Lower lobe of right lung (tissue), 2 donors: ENCODE measurements at regions not wholly inside any gene's neighbourhood (a gene's known extent, or its start where the extent isn't known, plus 50 kb on each side); places are given as distances from the start of the nearest gene placed in this dataset.

Source experiments
- ATAC-seq, 2 donors: fragments of 200-7000 bp; cut with Tn5 transposase; one replicate each; pipeline ENCODE4 v1.9.1; 2020 to 2022; ENCODE audit warnings: mild to moderate bottlenecking in 2 of 2, moderate library complexity in 2 of 2
- DNase-seq: peaks from one replicate; pipeline ENCODE4 v3.0.0-alpha.2; 2020
- H3K27ac ChIP-seq: fragments of 200-600 bp; one replicate; pipeline ENCODE4 v1.8.0; 2022
- H3K27me3 ChIP-seq: fragments of 200-600 bp; one replicate; pipeline ENCODE4 v1.8.0; 2022; ENCODE audit warnings: low read depth
- H3K36me3 ChIP-seq: fragments of 200-600 bp; one replicate; pipeline ENCODE4 v1.8.0; 2022; ENCODE audit warnings: mild to moderate bottlenecking
- H3K4me1 ChIP-seq: fragments of 200-600 bp; one replicate; pipeline ENCODE4 v1.8.0; 2022
- H3K4me3 ChIP-seq: fragments of 200-600 bp; one replicate; pipeline ENCODE4 v1.8.0; 2022; ENCODE audit warnings: mild to moderate bottlenecking
- H3K9me3 ChIP-seq: fragments of 200-600 bp; one replicate; pipeline ENCODE4 v1.8.0; 2022
- CTCF ChIP-seq: fragments of 200-600 bp; IDR thresholded peaks from one replicate; pipeline ENCODE4 v1.8.0; 2022; ENCODE audit warnings: antibody characterized with exemption, mild to moderate bottlenecking
- intact Hi-C: fragments of 100-400 bp; cut with DNase I; formaldehyde crosslinking; loops from one replicate; pipeline ENCODE4 v1.11.0; 2022
- donor health status: DM: no; HTN: yes; CAD: no; lungs with severe emphysema.

- Histone ChIP-seq H3K4me3 (no peak overlapping the region), H3K27me3 (no peaks in the 10 kb centered on the region), H3K9me3 (no peaks in the 10 kb centered on the region), H3K4me1 (no peaks in the 10 kb centered on the region), H3K36me3 (no peaks in the 10 kb centered on the region), H3K27ac (no peak overlapping the region)
- ATAC-seq (no peak), DNase-seq (no peak)
- TF ChIP-seq CTCF: no peak
- intact Hi-C loops: no loop called here
Measured at GRCh38 chr3:152921351-152921750, 86.4 kb downstream of the P2RY1 start.

- DNase-seq (no peak), ATAC-seq (no peak)
- Histone ChIP-seq H3K36me3 (no peaks in the 10 kb centered on the region), H3K27me3 (no peaks in the 10 kb centered on the region), H3K27ac (no peak overlapping the region), H3K9me3 (no peaks in the 10 kb centered on the region), H3K4me3 (no peak overlapping the region), H3K4me1 (no peaks in the 10 kb centered on the region)
- TF ChIP-seq CTCF: no peak
- intact Hi-C loops: no loop called here
Measured at GRCh38 chr3:152922554-152922953, 87.6 kb downstream of the P2RY1 start.

GRCh38 chr3:152927131-152927530, 92.2 kb downstream of the P2RY1 start:
- Histone ChIP-seq H3K27me3 (no peaks in the 10 kb centered on the region), H3K4me1 (no peaks in the 10 kb centered on the region), H3K9me3 (no peaks in the 10 kb centered on the region), H3K36me3 (no peaks in the 10 kb centered on the region), H3K27ac (no peak overlapping the region), H3K4me3 (no peak overlapping the region)
- DNase-seq (no peak), ATAC-seq (no peak)
- intact Hi-C loops: no loop called here
- no peak for TF ChIP-seq CTCF

GRCh38 chr3:152930516-152930915, 95.6 kb downstream of the P2RY1 start:
- H3K9me3 ChIP-seq: no peaks in the 10 kb centered on the region
- H3K4me3 ChIP-seq: no peak overlapping the region
- no peaks in the 10 kb centered on the region for H3K27me3 ChIP-seq
- H3K4me1 ChIP-seq: no peaks in the 10 kb centered on the region
- intact Hi-C loops: no loop called here
- no peaks in the 10 kb centered on the region for H3K36me3 ChIP-seq
- DNase-seq: no peak
- ATAC-seq: no peak
- no peak for TF ChIP-seq CTCF
- no peak overlapping the region for H3K27ac ChIP-seq

GRCh38 chr3:152937234-152937633, 102.3 kb downstream of the P2RY1 start:
- DNase-seq (no peak), ATAC-seq (no peak)
- TF ChIP-seq CTCF: no peak
- no peaks in the 10 kb centered on the region for H3K36me3 ChIP-seq
- H3K27me3 ChIP-seq: no peaks in the 10 kb centered on the region
- H3K27ac ChIP-seq: no peak overlapping the region
- no peak overlapping the region for H3K4me3 ChIP-seq
- H3K4me1 ChIP-seq: no peaks in the 10 kb centered on the region
- H3K9me3 ChIP-seq: no peaks in the 10 kb centered on the region
- intact Hi-C loops: no loop called here

GRCh38 chr3:152938974-152939636, 104.2 kb downstream of the P2RY1 start:
- no peak overlapping the region for H3K4me3 ChIP-seq
- no peak overlapping the region for H3K27ac ChIP-seq
- H3K9me3 ChIP-seq: no peaks in the 10 kb centered on the region
- intact Hi-C loops: no loop called here
- H3K4me1 ChIP-seq: no peaks in the 10 kb centered on the region
- no peaks in the 10 kb centered on the region for H3K27me3 ChIP-seq
- TF ChIP-seq CTCF: no peak
- DNase-seq: no peak
- H3K36me3 ChIP-seq: no peaks in the 10 kb centered on the region
- ATAC-seq: no peak
